GM19467 (cell line): ENCODE measurements at regions not wholly inside any gene's neighbourhood (a gene's known extent, or its start where the extent isn't known, plus 50 kb on each side); places are given as distances from the start of the nearest gene placed in this dataset.
"Not testable (repeated sequence)": the region's sequence is repeated elsewhere in the genome, so short reads cannot be mapped to it uniquely, and the experiment has no call there.

Source experiments
- ATAC-seq: cut with Tn5 transposase; IDR thresholded peaks from one replicate; pipeline ENCODE4 v1.9.1; 2021; ENCODE audit warnings: mild to moderate bottlenecking, moderate library complexity; ENCODE audit not compliant: unreplicated experiment

DNA sequence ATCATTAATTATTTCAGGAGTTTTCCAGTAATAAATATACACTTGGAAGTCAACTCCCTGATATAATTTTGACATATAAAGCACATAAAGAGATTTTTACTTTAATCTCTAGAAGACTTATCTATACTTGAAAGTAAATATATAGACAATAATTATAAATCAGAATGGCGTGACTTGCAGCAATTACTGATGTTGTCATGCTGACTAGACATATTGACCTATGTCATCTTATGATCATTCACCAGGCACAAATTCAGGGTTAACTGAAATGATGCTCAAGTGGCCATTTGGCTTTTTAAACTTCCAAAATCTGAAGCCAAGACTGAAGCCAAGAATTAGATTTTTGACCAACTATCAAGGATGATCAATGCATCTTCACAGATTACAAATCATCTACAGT lies 192.2 kb downstream of the MCHR2 start:
- ATAC-seq, result no peak

DNA sequence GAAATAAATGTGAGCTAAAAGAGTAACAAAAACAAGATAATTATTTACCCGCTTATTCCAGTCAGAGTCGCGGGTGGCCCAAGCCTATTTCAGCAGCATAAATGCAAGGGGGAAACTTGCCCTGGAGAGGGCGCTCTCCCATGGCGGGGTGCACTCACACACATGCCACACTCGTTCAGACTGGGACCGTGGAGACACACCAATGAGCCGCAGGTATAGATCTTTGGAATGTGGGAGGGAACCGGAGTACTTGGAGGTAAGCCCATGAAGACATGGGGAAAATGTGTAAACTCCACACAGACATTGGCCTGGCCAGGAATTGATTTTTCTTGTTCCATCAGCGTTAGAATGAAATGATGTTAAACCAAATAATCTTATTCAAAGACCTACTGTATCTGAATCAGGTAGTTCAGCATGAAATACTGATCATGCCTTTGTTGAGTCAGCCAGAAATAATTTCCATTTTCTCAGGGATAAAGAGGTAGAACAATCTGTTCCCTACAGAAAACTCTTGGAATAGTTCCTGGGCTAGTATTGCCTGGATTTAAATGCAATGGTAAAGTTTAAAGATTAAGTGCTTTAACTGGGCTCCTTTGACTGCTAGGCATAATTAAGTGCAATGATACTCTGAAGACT lies 191.5 kb downstream of the MCHR2 start:
- no peak for ATAC-seq

- ATAC-seq, result no peak
These were observed 185.0 kb downstream of the MCHR2 start for GRCh38 chr6:99808992-99809391.

- no peak for ATAC-seq
These were observed 183.7 kb downstream of the MCHR2 start for GRCh38 chr6:99810295-99810694.

- no peak for ATAC-seq
These were observed 182.9 kb downstream of the MCHR2 start for GRCh38 chr6:99810942-99811620.

DNA sequence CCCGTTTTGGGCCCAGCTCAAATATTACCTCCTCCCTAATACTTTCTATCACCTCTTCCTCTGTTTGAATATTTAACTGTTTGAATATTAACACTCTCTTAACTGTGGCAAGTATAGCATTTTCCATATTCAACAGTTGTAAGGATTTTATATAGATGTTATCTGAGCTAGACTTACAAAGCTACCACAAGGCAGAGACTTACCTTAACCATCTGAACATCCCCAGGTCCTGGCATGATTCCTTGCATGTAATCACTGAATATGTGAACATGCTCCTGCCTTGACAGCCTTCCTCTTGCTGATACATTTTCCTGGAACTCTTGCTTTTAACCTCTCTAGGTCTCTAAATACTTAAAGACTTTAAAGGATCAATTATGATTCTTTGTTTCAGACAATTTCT lies 182.4 kb downstream of the MCHR2 start:
- no peak for ATAC-seq

DNA sequence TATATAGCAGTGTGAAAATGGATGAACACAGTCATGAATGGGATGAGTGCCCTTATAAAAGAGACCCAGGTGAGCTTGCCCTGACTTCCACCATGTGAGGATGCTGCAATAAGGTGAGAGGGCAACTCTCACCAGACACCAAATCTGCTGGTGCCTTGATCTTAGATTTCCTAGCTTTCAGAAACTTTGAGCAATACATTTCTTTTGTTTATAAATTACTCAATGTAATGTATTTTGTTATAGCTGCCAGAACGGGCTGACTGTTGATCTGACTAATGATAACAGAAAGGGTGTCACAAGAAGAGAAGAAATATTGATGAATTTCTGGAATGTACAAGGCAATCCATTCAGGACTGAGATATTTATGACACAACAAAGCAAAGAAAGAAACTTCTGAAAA lies 180.5 kb downstream of the MCHR2 start:
- ATAC-seq, result no peak

- ATAC-seq, result no peak
These were observed 179.6 kb downstream of the MCHR2 start for GRCh38 chr6:99814230-99814928.

DNA sequence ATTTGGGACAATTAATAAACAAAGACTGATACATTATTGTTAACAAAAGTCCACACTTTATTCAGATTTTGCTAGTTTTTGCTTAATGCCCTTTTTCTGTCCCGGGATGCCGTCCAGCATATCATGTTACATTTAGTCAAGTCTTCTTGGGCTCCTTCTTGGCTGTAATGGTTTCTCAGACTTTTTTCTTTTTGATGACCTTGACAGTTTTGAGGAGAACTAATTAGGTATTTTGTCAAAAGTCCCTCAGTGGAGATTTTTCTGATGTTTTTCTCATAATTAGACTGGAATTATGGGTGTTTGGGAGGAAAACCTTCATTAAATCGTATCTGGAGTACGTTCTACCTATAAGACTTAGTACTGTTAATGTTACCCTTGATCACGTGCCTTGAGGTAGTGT lies 177.2 kb downstream of the MCHR2 start:
- no peak for ATAC-seq

GRCh38 chr6:99818161-99818560 lies 175.9 kb downstream of the MCHR2 start:
- no peak for ATAC-seq

DNA sequence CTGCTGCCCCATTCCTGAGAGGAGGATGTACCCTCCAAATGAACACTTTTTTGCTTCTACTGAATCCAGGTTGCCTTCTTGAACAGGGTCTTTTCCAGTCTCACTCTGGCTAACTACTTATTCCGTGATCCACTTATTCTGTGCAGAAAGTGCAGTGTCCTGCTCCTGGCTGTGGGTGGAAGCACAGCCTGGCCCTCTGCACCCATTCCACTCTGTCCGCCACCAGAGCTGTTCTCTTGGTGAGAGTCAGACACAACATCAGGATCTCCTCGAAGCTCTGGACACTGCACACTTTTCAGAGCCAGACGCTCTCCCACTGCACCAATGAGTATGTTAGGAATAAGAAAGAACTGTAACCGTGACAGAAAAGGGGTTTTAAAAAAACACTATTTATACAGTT lies 174.2 kb downstream of the MCHR2 start:
- no peak for ATAC-seq

DNA sequence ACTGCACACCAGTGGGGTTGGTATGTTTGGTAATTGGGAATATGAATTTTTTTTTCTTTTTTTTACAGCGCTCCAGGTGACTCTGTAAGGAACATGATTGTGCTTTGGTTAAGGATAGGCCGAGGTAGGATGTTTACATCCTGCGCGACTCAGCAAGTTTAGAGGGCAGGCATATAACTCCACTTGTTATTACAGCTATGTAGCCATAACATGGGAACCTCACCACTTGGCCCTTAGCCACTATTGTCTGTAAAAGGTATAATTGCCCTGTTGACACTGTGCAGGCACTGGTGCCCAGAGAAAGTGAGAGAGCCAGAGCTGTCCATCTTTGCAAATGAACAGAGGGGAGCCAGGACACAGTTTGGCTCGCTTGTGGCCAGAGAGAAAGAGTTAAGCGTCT lies 172.9 kb downstream of the MCHR2 start:
- no peak for ATAC-seq

- no peak for ATAC-seq
These were observed 171.1 kb downstream of the MCHR2 start for GRCh38 chr6:99822741-99823512.

DNA sequence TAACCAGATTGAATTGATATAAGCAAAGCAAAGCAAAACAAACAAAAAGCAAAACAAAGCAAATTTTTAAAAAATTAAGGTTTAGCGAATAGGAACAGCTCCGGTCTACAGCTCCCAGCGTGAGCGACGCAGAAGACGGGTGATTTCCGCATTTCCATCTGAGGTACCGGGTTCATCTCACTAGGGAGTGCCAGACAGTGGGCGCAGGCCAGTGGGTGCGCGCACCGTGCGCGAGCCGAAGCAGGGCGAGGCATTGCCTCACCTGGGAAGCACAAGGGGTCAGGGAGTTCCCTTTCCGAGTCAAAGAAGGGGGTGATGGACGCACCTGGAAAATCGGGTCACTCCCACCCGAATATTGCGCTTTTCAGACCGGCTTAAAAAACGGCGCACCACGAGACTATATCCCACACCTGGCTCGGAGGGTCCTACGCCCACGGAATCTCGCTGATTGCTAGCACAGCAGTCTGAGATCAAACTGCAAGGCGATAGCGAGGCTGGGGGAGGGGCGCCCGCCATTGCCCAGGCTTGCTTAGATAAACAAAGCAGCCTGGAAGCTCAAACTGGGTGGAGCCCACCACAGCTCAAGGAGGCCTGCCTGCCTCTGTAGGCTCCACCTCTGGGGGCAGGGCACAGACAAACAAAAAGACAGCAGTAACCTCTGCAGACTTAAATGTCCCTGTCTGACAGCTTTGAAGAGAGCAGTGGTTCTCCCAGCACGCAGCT lies 170.3 kb downstream of the MCHR2 start:
- ATAC-seq, result not testable (repeated sequence)

GRCh38 chr6:99833034-99833433 lies 161.0 kb downstream of the MCHR2 start:
- ATAC-seq, result no peak

GRCh38 chr6:99836471-99836870 lies 157.6 kb downstream of the MCHR2 start:
- no peak for ATAC-seq

DNA sequence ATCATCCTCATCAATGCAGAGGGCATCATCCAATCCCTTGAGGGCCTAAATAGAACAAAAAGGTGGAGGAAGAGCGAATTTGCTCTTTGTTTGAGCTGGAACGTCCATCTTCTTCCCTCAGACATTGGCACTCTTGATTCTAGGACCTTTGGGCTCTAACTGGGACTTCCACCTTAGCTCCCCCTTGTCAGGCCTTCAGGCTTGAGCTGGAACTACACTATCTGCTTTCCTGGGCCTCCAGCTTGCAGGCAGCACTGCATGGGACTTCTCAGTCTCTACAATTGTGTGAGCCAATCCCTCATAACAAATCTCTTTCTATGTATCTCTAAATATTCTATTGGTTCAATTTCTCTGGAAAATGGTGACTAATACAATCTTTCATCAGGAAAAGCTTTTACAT lies 155.4 kb downstream of the MCHR2 start:
- ATAC-seq, result no peak

GRCh38 chr6:99841297-99841696 lies 152.7 kb downstream of the MCHR2 start:
- no peak for ATAC-seq

- ATAC-seq, result no peak
These were observed 148.0 kb downstream of the MCHR2 start for GRCh38 chr6:99846006-99846405.

DNA sequence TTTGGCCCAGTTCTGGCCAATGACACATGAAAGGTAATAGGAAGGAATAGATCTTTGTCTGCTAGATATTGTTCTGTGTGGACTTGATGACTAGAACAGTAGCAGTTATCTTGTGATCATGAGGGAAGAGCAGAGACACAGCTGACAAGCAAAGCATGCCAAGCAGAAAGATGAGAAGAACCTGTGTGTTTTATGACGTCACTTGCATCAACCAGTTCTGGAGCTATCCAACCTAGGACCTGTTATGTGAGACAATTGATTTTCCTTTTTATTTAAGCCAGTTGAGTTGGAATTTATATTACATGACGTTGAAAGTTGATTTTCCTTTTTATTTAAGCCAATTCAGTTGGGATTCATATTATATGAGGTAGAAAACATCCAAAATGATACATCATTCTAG lies 143.2 kb downstream of the MCHR2 start:
- ATAC-seq, result no peak

- no peak for ATAC-seq
These were observed 142.0 kb downstream of the MCHR2 start for GRCh38 chr6:99852031-99852430.
